ENCODE measurements at regions not wholly inside any gene's neighbourhood (a gene's known extent, or its start where the extent isn't known, plus 50 kb on each side); places are given as distances from the start of the nearest gene placed in this dataset.

- Mint-ChIP-seq H3K9me3 (peaks cover 0 to 4% of the 10 kb centered on the region in 2 donors), H3K4me1 (no peaks in the 10 kb centered on the region), H3K27me3 (no peaks in the 10 kb centered on the region), H3K27ac (no peak overlapping the region), H3K4me3 (no peak overlapping the region), H3K36me3 (no peaks in the 10 kb centered on the region)
- no peak for ATAC-seq (replicated peaks)
- no peak for DNase-seq
These were observed 225.1 kb upstream of the MPPED2 start for GRCh38 chr11:30811226-30811755.

GRCh38 chr11:30810116-30810515 is 224.0 kb upstream of the MPPED2 start:
- H3K27ac Mint-ChIP-seq = no peak overlapping the region
- DNase-seq (no peak), ATAC-seq (replicated peaks) (no peak)
- no peak overlapping the region for H3K4me3 Mint-ChIP-seq
- peaks cover 0 to 6% of the 10 kb centered on the region in 2 donors for H3K9me3 Mint-ChIP-seq
- H3K4me1 Mint-ChIP-seq = no peaks in the 10 kb centered on the region
- H3K27me3 Mint-ChIP-seq = no peaks in the 10 kb centered on the region
- H3K36me3 Mint-ChIP-seq = no peaks in the 10 kb centered on the region

- no peak overlapping the region for H3K27ac Mint-ChIP-seq
- H3K36me3 Mint-ChIP-seq = no peaks in the 10 kb centered on the region
- H3K4me1 Mint-ChIP-seq = no peaks in the 10 kb centered on the region
- H3K4me3 Mint-ChIP-seq = no peak overlapping the region
- H3K27me3 Mint-ChIP-seq = peaks cover 0 to 5% of the 10 kb centered on the region in 2 donors
- no peak for ATAC-seq (replicated peaks)
- H3K9me3 Mint-ChIP-seq = peaks cover 5 to 9% of the 10 kb centered on the region in 2 donors
- no peak for DNase-seq
These were observed 215.2 kb upstream of the MPPED2 start for GRCh38 chr11:30801357-30801756.

GRCh38 chr11:30800904-30801303 is 214.8 kb upstream of the MPPED2 start:
- Mint-ChIP-seq H3K36me3 (no peaks in the 10 kb centered on the region), H3K9me3 (peaks cover 4 to 9% of the 10 kb centered on the region in 2 donors), H3K4me3 (no peak overlapping the region), H3K27me3 (peaks cover 0 to 5% of the 10 kb centered on the region in 2 donors), H3K4me1 (no peaks in the 10 kb centered on the region), H3K27ac (no peak overlapping the region)
- DNase-seq (no peak), ATAC-seq (replicated peaks) (no peak)

- Mint-ChIP-seq H3K27ac (no peak overlapping the region), H3K4me3 (no peak overlapping the region), H3K27me3 (peaks cover 0 to 5% of the 10 kb centered on the region in 2 donors), H3K4me1 (no peaks in the 10 kb centered on the region), H3K36me3 (no peaks in the 10 kb centered on the region), H3K9me3 (peaks cover 3 to 5% of the 10 kb centered on the region in 2 donors)
- DNase-seq = no peak
- no peak for ATAC-seq (replicated peaks)
These were observed 212.5 kb upstream of the MPPED2 start for GRCh38 chr11:30798547-30799236.

DNA sequence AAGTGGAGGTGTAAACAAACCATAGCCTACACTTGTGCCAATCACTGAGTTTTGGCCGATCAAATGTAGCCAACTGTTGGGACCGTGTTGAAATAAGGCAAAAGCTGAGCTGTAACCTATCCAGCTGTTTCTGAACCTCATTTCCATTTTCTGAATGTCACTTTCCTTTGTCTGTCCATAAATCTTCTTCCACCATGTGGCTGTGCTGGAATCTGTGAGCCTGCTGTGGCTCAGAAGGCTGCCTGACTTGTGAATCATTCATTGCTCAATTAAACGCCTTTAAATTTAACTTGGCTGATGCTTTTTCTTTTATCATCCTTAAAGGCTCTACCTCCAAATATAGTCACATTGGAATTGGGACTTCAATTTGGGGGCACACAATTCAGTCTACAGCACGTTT is 203.1 kb upstream of the MPPED2 start:
- Mint-ChIP-seq H3K27ac (no peak overlapping the region), H3K4me1 (no peaks in the 10 kb centered on the region), H3K27me3 (no peaks in the 10 kb centered on the region), H3K36me3 (no peaks in the 10 kb centered on the region), H3K4me3 (no peak overlapping the region), H3K9me3 (peaks cover 4 to 5% of the 10 kb centered on the region in 2 donors)
- no peak for ATAC-seq (replicated peaks)
- DNase-seq = no peak

DNA sequence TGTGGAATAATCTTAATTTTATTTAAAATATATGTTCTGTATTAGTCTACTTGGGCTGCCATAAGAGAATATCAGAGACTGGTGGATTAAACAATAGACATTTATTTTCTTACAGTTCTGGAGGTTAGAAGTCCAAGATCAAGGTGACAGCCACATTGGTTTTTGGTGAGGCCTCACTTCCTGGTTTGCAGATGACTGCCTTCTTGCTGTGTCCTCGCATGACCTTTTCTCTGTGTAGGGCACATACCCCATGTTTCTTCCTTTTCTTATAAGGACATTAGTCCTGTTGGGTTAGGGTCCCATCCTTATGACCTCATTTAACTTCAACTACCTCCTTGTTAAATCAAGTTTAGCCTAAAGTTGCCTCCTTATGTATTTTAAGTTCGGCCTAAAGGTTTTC is 202.7 kb upstream of the MPPED2 start:
- H3K4me1 Mint-ChIP-seq = no peaks in the 10 kb centered on the region
- DNase-seq (no peak), ATAC-seq (replicated peaks) (no peak)
- H3K27ac Mint-ChIP-seq = no peak overlapping the region
- peaks cover 4 to 5% of the 10 kb centered on the region in 2 donors for H3K9me3 Mint-ChIP-seq
- no peaks in the 10 kb centered on the region for H3K36me3 Mint-ChIP-seq
- H3K27me3 Mint-ChIP-seq = no peaks in the 10 kb centered on the region
- H3K4me3 Mint-ChIP-seq = no peak overlapping the region

GRCh38 chr11:30786256-30787110 is 200.3 kb upstream of the MPPED2 start:
- DNase-seq = no peak

GRCh38 chr11:30778596-30778995 is 192.4 kb upstream of the MPPED2 start:
- Mint-ChIP-seq H3K27me3 (no peaks in the 10 kb centered on the region), H3K36me3 (no peaks in the 10 kb centered on the region), H3K4me1 (no peaks in the 10 kb centered on the region), H3K4me3 (no peak overlapping the region), H3K9me3 (no peaks in the 10 kb centered on the region), H3K27ac (no peak overlapping the region)
- ATAC-seq (replicated peaks) (no peak), DNase-seq (no peak)

More at GRCh38 chr11:30786256-30787110, 200.3 kb upstream of the MPPED2 start:
- H3K27ac Mint-ChIP-seq = no peak overlapping the region
- peaks cover 4 to 5% of the 10 kb centered on the region in 2 donors for H3K9me3 Mint-ChIP-seq
- no peak overlapping the region for H3K4me3 Mint-ChIP-seq
- H3K4me1 Mint-ChIP-seq = no peaks in the 10 kb centered on the region
- ATAC-seq (replicated peaks) = no peak
- no peaks in the 10 kb centered on the region for H3K36me3 Mint-ChIP-seq
- no peaks in the 10 kb centered on the region for H3K27me3 Mint-ChIP-seq

DNA sequence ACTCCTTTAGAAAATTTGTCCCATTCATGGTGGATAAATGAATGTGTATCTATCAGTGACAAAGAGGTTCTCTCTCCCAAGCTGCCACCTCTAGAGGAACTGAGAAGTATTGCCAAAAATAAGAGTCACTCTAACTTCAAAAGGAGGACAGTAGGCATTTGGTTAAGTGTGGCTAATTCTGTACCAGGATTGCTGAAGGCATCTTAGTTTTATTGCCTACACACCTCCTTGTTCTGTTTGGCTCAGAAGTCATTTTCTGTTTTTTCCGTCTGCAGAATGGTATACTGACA is 189.0 kb upstream of the MPPED2 start:
- Mint-ChIP-seq H3K9me3 (peaks cover 0 to 4% of the 10 kb centered on the region in 2 donors), H3K36me3 (no peaks in the 10 kb centered on the region), H3K4me3 (no peak overlapping the region), H3K27me3 (no peaks in the 10 kb centered on the region), H3K4me1 (no peaks in the 10 kb centered on the region), H3K27ac (no peak overlapping the region)
- no peak for ATAC-seq (replicated peaks)
- DNase-seq = no peak

GRCh38 chr11:30774496-30775232 is 188.5 kb upstream of the MPPED2 start:
- Mint-ChIP-seq H3K36me3 (no peaks in the 10 kb centered on the region), H3K27ac (no peak overlapping the region), H3K4me3 (no peak overlapping the region), H3K4me1 (no peaks in the 10 kb centered on the region), H3K9me3 (peaks cover 0 to 4% of the 10 kb centered on the region in 2 donors), H3K27me3 (no peaks in the 10 kb centered on the region)
- ATAC-seq (replicated peaks) (no peak), DNase-seq (no peak)

GRCh38 chr11:30772908-30773307 is 186.8 kb upstream of the MPPED2 start:
- Mint-ChIP-seq H3K4me3 (no peak overlapping the region), H3K9me3 (peaks cover 0 to 4% of the 10 kb centered on the region in 2 donors), H3K4me1 (no peaks in the 10 kb centered on the region), H3K27me3 (no peaks in the 10 kb centered on the region), H3K27ac (no peak overlapping the region), H3K36me3 (no peaks in the 10 kb centered on the region)
- ATAC-seq (replicated peaks) (no peak), DNase-seq (no peak)

- H3K4me1 Mint-ChIP-seq = no peaks in the 10 kb centered on the region
- H3K36me3 Mint-ChIP-seq = no peaks in the 10 kb centered on the region
- ATAC-seq (replicated peaks) (no peak), DNase-seq (no peak)
- H3K27me3 Mint-ChIP-seq = no peaks in the 10 kb centered on the region
- no peak overlapping the region for H3K27ac Mint-ChIP-seq
- H3K9me3 Mint-ChIP-seq = peaks cover 0 to 8% of the 10 kb centered on the region in 2 donors
- H3K4me3 Mint-ChIP-seq = no peak overlapping the region
These were observed 177.8 kb upstream of the MPPED2 start for GRCh38 chr11:30763951-30764350.

GRCh38 chr11:30762188-30762587 is 176.0 kb upstream of the MPPED2 start:
- DNase-seq (no peak), ATAC-seq (replicated peaks) (no peak)
- no peaks in the 10 kb centered on the region for H3K27me3 Mint-ChIP-seq
- no peaks in the 10 kb centered on the region for H3K36me3 Mint-ChIP-seq
- no peaks in the 10 kb centered on the region for H3K4me1 Mint-ChIP-seq
- H3K27ac Mint-ChIP-seq = no peak overlapping the region
- peaks cover 0 to 8% of the 10 kb centered on the region in 2 donors for H3K9me3 Mint-ChIP-seq
- no peak overlapping the region for H3K4me3 Mint-ChIP-seq

Measured in stimulated activated naive B cell treated with anti-CD40 and anti-IgM and Interleukin-4, amounts not matched to agents 10 μg/mL and 1 μg/mL and 100 μg/mL, for 72 hours (primary cell).